GM19238 (cell line): ENCODE measurements at regions not wholly inside any gene's neighbourhood (a gene's known extent, or its start where the extent isn't known, plus 50 kb on each side); places are given as distances from the start of the nearest gene placed in this dataset.

Experiments used
- DNase-seq: peaks from one replicate; pipeline ENCODE4 v3.0.0; 2011; ENCODE audit warnings: low spot score; ENCODE audit not compliant: insufficient read length

- DNase-seq = no peak
Observed at GRCh38 chr3:68315546-68315945, 616.8 kb downstream of the TAFA4 start.

GRCh38 chr3:68306571-68306970 lies 625.8 kb downstream of the TAFA4 start:
- DNase-seq = peak; percentile 1

DNA sequence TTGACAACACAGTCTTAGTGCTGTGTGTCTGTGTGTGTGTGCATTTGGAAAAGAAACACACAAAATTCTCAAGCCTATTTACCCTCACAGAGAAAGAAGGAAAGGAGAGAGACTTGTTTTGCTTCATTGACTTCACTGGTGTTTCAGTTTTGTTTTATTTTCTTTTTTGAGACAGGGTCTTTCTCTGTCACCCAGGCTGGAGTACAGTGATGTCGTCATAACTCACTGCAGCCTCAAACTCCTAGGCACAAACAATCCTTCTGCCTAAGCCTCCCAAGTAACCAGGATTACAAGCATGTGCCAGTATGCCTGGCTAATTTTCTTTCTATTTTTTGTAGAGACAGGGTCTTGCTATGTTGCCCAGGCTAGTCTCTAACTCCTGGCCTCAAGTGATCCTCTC lies 636.9 kb downstream of the TAFA4 start:
- no peak for DNase-seq

- no peak for DNase-seq
Observed at GRCh38 chr3:68290333-68290732, 635.9 kb upstream of the SUCLG2 start.

GRCh38 chr3:68288085-68288484 lies 633.7 kb upstream of the SUCLG2 start:
- DNase-seq = no peak

DNA sequence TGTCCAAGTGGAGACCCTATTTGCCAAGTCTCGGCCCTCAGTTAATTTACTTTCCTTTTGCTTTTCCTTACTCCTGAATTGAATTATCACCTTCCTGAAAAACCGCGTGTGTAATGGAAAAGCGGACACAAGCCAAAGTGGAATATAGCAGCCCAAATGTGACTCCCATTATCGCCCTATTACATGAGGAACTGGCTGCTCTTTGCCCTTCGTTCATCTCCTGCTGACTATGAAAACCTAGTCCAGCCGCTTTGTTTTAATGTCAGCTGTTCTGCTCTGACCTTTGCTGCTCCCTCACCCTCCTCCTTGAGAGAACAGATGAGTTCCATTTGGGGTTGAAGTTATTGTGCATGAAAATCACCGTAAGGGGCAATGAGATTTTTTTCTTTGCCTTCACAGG lies 632.7 kb upstream of the SUCLG2 start:
- no peak for DNase-seq

DNA sequence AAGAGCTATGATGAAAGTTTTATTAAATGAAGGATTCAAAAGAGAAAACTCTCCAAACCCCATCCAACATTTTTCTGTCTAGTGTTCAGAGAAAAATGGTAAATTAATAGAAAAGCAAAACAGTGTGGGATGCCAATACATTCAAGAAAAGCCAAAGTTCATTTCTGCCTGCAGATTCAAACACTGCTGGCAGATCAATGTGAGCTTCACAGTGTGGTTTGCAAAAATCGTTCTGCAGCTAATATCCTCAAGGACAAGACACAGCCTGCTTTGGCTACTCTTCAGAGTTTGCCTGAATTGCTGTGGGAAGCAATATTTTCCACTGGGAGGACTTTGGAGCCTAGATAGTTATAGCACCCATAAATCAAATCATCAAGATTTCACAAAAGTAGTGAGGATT lies 619.9 kb upstream of the SUCLG2 start:
- DNase-seq = no peak

DNA sequence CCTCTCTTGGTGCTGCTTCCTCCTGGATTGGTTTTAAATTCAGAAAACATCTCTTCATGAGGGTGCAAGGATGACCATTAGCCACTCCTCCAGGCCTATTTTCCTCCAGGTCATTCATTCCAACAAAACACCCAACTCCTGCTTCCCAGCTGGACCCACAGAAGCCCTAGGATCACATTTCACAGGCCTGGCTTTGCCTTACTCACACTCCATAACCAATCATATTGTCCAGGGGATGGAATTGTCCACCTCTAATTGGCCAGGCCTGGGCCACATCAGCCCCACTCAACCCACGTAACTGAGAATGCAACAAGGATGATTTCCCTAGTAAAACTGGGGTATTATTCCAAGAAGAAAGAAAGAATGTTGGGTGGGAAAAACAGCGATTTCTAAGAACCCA lies 616.7 kb upstream of the SUCLG2 start:
- no peak for DNase-seq

GRCh38 chr3:68256635-68257223 lies 602.3 kb upstream of the SUCLG2 start:
- DNase-seq = no peak

DNA sequence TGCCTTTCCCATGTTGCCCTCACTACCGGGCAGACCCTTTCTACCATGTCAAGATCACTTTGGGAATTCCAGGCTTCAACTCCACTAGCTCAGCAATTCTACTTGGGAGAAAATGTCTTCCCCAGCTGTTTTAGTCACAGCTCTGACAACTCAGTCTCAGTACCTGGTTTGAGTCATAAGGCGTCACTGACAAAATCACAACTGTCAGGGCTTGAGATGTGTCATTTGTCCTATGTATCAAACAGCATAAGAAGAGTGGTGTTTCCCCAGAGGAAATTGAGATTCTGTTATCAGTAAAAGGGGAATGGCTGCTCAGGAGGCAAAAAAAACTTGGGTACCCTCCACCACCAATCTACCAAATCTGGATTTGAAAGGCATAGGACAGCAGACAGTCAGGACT lies 594.9 kb upstream of the SUCLG2 start:
- DNase-seq = no peak

DNA sequence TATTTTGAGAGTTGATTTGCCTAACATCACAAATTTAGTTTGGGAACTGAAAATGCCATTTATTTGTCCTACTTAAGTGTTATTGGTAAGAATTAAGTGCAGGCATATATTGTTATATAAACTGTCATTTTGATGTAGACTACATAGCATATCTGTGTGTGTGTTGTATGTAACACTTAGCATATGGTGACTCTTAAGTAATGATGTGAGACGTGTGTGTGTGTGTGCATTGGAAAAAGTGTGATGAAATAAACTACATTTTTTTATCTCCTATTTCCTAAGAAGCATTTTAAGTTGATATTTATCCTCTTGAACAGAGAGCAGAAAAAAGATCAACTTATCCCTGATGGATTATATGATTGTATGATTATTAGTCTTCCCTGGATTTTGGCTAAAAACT lies 588.2 kb upstream of the SUCLG2 start:
- no peak for DNase-seq

DNA sequence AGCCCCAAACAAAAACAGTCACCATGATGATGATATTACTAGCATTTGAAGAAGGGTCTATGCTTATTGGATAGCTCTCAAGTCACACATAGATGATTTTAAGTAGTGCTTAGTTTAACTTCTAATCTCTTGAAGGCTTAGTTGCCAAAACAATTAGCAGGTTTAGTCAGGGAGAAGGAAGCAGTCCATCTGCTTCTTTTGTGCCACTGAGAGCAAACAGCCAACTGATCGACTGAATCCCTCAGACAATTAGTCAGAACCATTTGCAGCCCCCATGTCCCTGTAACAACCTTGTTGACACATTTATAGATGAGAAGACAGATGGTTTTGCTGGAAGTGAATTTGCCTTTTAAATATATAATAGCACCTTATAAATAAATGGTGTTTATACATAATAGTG lies 585.1 kb upstream of the SUCLG2 start:
- DNase-seq = no peak

GRCh38 chr3:68234076-68234780 lies 579.8 kb upstream of the SUCLG2 start:
- no peak for DNase-seq

DNA sequence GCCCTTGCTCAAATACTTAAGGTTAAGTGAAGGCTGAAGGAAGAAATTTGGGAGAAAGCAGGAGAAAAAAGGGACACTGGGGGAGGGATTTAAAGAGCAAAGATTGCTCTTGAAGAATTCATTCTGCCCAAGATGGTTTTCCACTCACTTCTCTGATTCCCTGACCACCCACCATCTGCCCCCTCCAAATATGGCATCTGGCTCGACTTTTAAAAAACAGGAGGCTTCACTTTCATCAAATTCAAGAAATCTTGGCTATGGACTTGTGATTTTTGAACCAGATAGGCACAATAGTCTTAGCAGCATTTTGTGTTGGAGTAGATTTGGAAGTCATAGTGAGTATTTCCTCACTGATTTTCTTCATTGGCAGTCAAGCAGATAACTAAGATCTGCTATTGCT lies 574.4 kb upstream of the SUCLG2 start:
- no peak for DNase-seq

GRCh38 chr3:68220832-68221231 lies 566.4 kb upstream of the SUCLG2 start:
- DNase-seq = no peak

DNA sequence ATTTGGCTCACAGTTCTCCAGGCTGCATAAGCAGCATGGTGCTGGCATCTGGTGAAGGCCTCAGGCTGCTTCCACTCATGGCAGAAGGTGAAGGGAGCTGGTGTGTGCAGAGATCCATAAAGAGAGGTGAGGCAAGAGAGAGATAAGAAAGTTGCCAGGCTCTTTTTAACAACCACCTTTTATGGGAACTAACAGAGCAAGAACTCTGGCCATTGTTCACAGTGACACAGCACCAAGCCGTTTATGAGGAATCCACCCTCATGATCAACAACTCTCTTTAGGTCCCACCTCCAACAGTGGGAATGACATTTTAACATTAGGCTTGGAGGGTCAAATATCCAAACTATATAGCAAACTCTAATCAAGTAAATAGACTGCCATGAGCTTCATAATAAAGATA lies 557.2 kb upstream of the SUCLG2 start:
- no peak for DNase-seq

GRCh38 chr3:68210635-68211034 lies 556.2 kb upstream of the SUCLG2 start:
- DNase-seq = no peak

GRCh38 chr3:68207327-68207726 lies 552.9 kb upstream of the SUCLG2 start:
- no peak for DNase-seq

GRCh38 chr3:68206524-68207117 lies 552.2 kb upstream of the SUCLG2 start:
- no peak for DNase-seq

- no peak for DNase-seq
Observed at GRCh38 chr3:68186733-68187132, 532.3 kb upstream of the SUCLG2 start.

GRCh38 chr3:68176600-68176999 lies 522.2 kb upstream of the SUCLG2 start:
- no peak for DNase-seq

- no peak for DNase-seq
Observed at GRCh38 chr3:68173012-68173634, 518.7 kb upstream of the SUCLG2 start.

DNA sequence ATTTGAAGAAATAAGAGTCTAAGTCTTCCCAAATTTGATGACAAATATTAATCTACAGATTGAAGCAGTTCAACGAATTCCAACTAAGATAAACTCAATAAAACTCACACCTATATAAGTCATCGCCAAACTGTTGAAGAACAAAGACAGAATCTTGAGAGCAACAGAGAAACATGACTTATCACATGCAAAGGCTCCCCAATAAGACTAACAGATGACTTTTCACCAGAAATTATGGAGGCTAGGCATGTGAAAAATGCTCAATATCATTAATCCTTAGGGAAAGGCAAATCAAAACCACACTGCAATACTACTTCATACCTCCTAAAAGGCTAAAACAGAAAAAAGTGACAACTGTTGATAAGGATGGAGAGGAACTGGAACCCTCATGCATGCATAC lies 517.6 kb upstream of the SUCLG2 start:
- no peak for DNase-seq
